ENCODE measurements at regions not wholly inside any gene's neighbourhood (a gene's known extent, or its start where the extent isn't known, plus 50 kb on each side); places are given as distances from the start of the nearest gene placed in this dataset.
"Not testable (repeated sequence)": the region's sequence is repeated elsewhere in the genome, so short reads cannot be mapped to it uniquely, and the experiment has no call there.

GRCh38 chr19:34084396-34085145 lies 87.7 kb upstream of the LSM14A start:
- ATAC-seq (no peak), DNase-seq (ENCODE audit: missing footprints) (no peak)
- intact Hi-C loops (cut with DNase I) = no loop called here

GRCh38 chr19:34085336-34085735 lies 87.0 kb upstream of the LSM14A start:
- intact Hi-C loops (cut with DNase I) = no loop called here
- ATAC-seq = no peak

GRCh38 chr19:34088292-34088691 lies 84.0 kb upstream of the LSM14A start:
- DNase-seq (ENCODE audit: missing footprints) = no peak
- intact Hi-C loops (cut with DNase I) = no loop called here
- no peak for ATAC-seq

More at GRCh38 chr19:34085336-34085735, 87.0 kb upstream of the LSM14A start:
- no peak for DNase-seq (ENCODE audit: missing footprints)

- intact Hi-C loops (cut with DNase I) = no loop called here
- DNase-seq (ENCODE audit: missing footprints) (no peak), ATAC-seq (no peak)
These were observed 82.7 kb upstream of the LSM14A start for GRCh38 chr19:34089566-34089965.

GRCh38 chr19:34094960-34095359 lies 77.3 kb upstream of the LSM14A start:
- ATAC-seq (no peak), DNase-seq (ENCODE audit: missing footprints) (no peak)
- intact Hi-C loops (cut with DNase I) = loop anchor here (5.0 kb wide), 1 partner anchor 53 kb away; no protein-coding TSS in a partner anchor

- not testable (repeated sequence) for ATAC-seq; DNase-seq (ENCODE audit: missing footprints)
- intact Hi-C loops (cut with DNase I) = loop anchor here (5.0 kb wide), 1 partner anchor 53 kb away; no protein-coding TSS in a partner anchor
These were observed 76.9 kb upstream of the LSM14A start for GRCh38 chr19:34095411-34095810.

GRCh38 chr19:34096020-34096915 lies 76.0 kb upstream of the LSM14A start:
- ATAC-seq = no peak
- intact Hi-C loops (cut with DNase I) = loop anchor here (1.0 to 5.0 kb wide), 2 partner anchors 54 to 318 kb away; no protein-coding TSS in a partner anchor
- DNase-seq (ENCODE audit: missing footprints) = no peak

GRCh38 chr19:34104096-34104495 lies 68.2 kb upstream of the LSM14A start:
- intact Hi-C loops (cut with DNase I) = no loop called here
- ATAC-seq = no peak
- no peak for DNase-seq (ENCODE audit: missing footprints)

- DNase-seq (ENCODE audit: missing footprints) = no peak
These were observed 67.7 kb upstream of the LSM14A start for GRCh38 chr19:34104557-34104956.

GRCh38 chr19:34109596-34109995 lies 62.7 kb upstream of the LSM14A start:
- ATAC-seq = no peak
- intact Hi-C loops (cut with DNase I) = no loop called here
- no peak for DNase-seq (ENCODE audit: missing footprints)

More at GRCh38 chr19:34104557-34104956, 67.7 kb upstream of the LSM14A start:
- intact Hi-C loops (cut with DNase I) = no loop called here
- ATAC-seq = no peak

GRCh38 chr19:34118879-34119748 lies 53.2 kb upstream of the LSM14A start:
- intact Hi-C loops (cut with DNase I) = no loop called here
- no peak for ATAC-seq
- DNase-seq (ENCODE audit: missing footprints) = no peak

GRCh38 chr19:34120141-34120540 lies 52.2 kb upstream of the LSM14A start:
- intact Hi-C loops (cut with DNase I) = no loop called here
- no peak for ATAC-seq
- DNase-seq (ENCODE audit: missing footprints) = no peak

GRCh38 chr19:34120846-34121639 lies 51.3 kb upstream of the LSM14A start:
- ATAC-seq = no peak

More at GRCh38 chr19:34120846-34121639, 51.3 kb upstream of the LSM14A start:
- no peak for DNase-seq (ENCODE audit: missing footprints)
- intact Hi-C loops (cut with DNase I) = no loop called here

All from Right ventricle myocardium inferior (tissue), 1 donor.